Fibroblast of villous mesenchyme (primary cell): ENCODE measurements at regions not wholly inside any gene's neighbourhood (a gene's known extent, or its start where the extent isn't known, plus 50 kb on each side); places are given as distances from the start of the nearest gene placed in this dataset.

Experiments used
- DNase-seq: peaks from one replicate; pipeline ENCODE4 v3.0.0-alpha.2; 2010; ENCODE audit warnings: low read depth
- H3K4me3 ChIP-seq: 2 replicates; pipeline ENCODE4 v1.5.1; 2011; ENCODE audit warnings: low read depth, mild to moderate bottlenecking, low read length
- TF ChIP-seq, protein P1 (sequence below): IDR thresholded peaks from 2 replicates; pipeline ENCODE4 v1.5.1; 2012; ENCODE audit warnings: low read depth, mild to moderate bottlenecking, low read length; ENCODE audit not compliant: insufficient read depth

- TF ChIP-seq, protein P1, sequence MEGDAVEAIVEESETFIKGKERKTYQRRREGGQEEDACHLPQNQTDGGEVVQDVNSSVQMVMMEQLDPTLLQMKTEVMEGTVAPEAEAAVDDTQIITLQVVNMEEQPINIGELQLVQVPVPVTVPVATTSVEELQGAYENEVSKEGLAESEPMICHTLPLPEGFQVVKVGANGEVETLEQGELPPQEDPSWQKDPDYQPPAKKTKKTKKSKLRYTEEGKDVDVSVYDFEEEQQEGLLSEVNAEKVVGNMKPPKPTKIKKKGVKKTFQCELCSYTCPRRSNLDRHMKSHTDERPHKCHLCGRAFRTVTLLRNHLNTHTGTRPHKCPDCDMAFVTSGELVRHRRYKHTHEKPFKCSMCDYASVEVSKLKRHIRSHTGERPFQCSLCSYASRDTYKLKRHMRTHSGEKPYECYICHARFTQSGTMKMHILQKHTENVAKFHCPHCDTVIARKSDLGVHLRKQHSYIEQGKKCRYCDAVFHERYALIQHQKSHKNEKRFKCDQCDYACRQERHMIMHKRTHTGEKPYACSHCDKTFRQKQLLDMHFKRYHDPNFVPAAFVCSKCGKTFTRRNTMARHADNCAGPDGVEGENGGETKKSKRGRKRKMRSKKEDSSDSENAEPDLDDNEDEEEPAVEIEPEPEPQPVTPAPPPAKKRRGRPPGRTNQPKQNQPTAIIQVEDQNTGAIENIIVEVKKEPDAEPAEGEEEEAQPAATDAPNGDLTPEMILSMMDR = no peak
- peak; percentile 73 for DNase-seq
- H3K4me3 ChIP-seq = no peak overlapping the region
Measured at GRCh38 chr9:81183761-81184160, 505.6 kb downstream of the TLE1 start.

GRCh38 chr9:81182431-81182830 lies 506.9 kb downstream of the TLE1 start:
- H3K4me3 ChIP-seq = no peak overlapping the region
- TF ChIP-seq, protein P1 = no peak
- peak; percentile 5 for DNase-seq

GRCh38 chr9:81174023-81174422 lies 515.3 kb downstream of the TLE1 start:
- TF ChIP-seq, protein P1 = no peak
- no peak overlapping the region for H3K4me3 ChIP-seq
- DNase-seq = no peak

DNA sequence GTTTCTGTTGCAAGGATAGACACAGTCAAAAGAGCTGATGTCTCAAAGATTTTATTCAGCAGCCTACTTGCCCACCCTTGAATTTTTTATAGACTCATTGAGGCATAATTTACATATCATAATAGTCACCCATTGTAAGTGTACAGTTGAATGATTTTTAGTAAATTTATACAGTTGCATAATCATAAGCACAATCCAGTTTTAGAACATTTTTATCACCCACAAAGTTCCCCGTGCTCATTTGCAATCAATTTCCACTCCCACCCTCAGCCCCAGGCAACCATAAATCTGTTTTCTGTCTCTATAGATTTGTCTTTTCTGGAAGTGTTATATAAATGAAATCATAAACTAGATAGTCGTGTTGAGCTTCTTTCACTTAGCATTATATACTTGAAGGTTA lies 517.7 kb downstream of the TLE1 start:
- H3K4me3 ChIP-seq = no peak overlapping the region
- TF ChIP-seq, protein P1 = no peak
- no peak for DNase-seq

DNA sequence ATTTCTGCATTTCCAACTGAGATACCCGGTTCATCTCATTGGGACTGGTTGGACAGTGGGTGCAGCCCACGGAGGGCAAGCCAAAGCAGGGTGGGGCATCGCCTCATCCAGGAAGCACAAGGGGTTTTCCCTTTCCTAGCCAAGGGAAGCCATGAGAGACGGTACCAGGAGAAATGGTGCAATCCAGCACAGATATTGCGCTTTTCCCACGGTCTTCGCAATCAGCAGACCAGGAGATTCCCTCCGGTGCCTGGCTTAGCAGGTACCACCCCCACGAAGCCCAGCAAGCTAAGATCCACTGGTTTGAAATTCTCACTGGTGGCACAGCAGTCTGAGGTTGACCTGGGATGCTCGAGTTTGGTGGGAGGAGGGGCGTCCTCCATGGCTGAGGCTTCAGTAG lies 527.0 kb downstream of the TLE1 start:
- TF ChIP-seq, protein P1 = no peak
- H3K4me3 ChIP-seq = no peak overlapping the region
- DNase-seq = no peak

DNA sequence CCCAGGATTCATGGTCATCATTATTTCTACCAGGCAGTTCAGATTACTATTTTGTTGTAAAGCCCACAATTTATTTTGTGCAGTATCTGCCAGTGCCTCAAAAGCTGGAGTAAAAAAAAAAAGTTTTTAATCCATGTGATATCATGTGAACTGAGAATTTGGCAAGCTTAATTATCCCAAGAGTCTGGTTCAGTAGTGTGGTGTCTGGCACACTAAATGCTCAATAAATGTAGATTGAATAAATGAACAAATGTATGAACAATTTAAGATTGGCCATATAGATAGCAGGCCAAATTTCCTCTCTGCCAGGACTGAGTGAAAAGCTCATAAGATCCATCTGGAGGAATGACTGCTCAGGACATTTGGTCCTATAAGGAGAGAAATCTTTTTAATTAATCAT lies 533.0 kb downstream of the TLE1 start:
- TF ChIP-seq, protein P1 = no peak
- no peak for DNase-seq
- no peak overlapping the region for H3K4me3 ChIP-seq

GRCh38 chr9:81150016-81150625 lies 539.2 kb downstream of the TLE1 start:
- no peak overlapping the region for H3K4me3 ChIP-seq
- TF ChIP-seq, protein P1 = no peak
- DNase-seq = no peak
